ENCODE measurements at regions not wholly inside any gene's neighbourhood (a gene's known extent, or its start where the extent isn't known, plus 50 kb on each side); places are given as distances from the start of the nearest gene placed in this dataset.
A peak's percentile ranks its signal among the peaks of the same experiment; 100 is the strongest.

GRCh38 chr7:35969066-35969465 lies 168.2 kb downstream of the SEPTIN7 start:
- CTCF ChIA-PET: interaction anchor here (0.6 to 14.1 kb wide), 6 partner anchors 53 to 1255 kb away, joined by 3 to 185 read pairs (median 3); no protein-coding TSS in a partner anchor
- no peak overlapping the region for H3K9ac ChIP-seq
- no peak overlapping the region for H3K4me3 ChIP-seq (ENCODE audit: low read depth in 2 of 2, low read length in 1 of 2)
- no peaks in the 10 kb centered on the region for H4K20me1 ChIP-seq (ENCODE audit: insufficient read depth)
- H3K27ac ChIP-seq (ENCODE audit: low read depth in 2 of 2, low read length in 1 of 2): no peak overlapping the region
- no peaks in the 10 kb centered on the region for H3F3A ChIP-seq (replicated peaks; ENCODE audit: insufficient read depth)
- no peaks in the 10 kb centered on the region; the same call in 1 of the 2 replicates for H3K9me2 ChIP-seq
- POLR2A ChIA-PET: no interaction called here
- WGBS (ENCODE audit: low lambda C conversion rate): 91% methylated on average over 10 of the region's 10 CpGs
- H3K79me2 ChIP-seq (ENCODE audit: insufficient read depth): no peaks in the 10 kb centered on the region
- H3K36me3 ChIP-seq (replicated peaks in 1 of 2; ENCODE audit: control insufficient read depth in 1 of 2, insufficient read depth in 2 of 2, low read length in 1 of 2): no peaks in the 10 kb centered on the region
- H3K9me3 ChIP-seq: no peaks in the 10 kb centered on the region
- no peak overlapping the region for H3K4me2 ChIP-seq
- H3K4me1 ChIP-seq (ENCODE audit: control insufficient read depth in 1 of 2, insufficient read depth in 2 of 2, low read depth in 1 of 2, low read length in 1 of 2): peaks cover 0 to 15% of the 10 kb centered on the region in 2 experiments; a peak in 2 of 4 replicates
- TF ChIP-seq POLR2AphosphoS5 (IDR thresholded peaks at IDR 0.05; ENCODE audit: low read depth, low read length): no peak
- no peak for TF ChIP-seq SMC3 (IDR thresholded peaks at IDR 0.05; ENCODE audit: low read depth, low read length)
- no peak for TF ChIP-seq MXI1 (IDR thresholded peaks at IDR 0.05; ENCODE audit: low read depth, low read length)
- TF ChIP-seq RFX5 (IDR thresholded peaks at IDR 0.05; ENCODE audit: low read length): no peak
- no peak for TF ChIP-seq SIN3A (IDR thresholded peaks at IDR 0.05; ENCODE audit: borderline replicate concordance, low read depth, low read length)
- no peak for TF ChIP-seq EP300 (IDR thresholded peaks at IDR 0.05; ENCODE audit: borderline replicate concordance in 1 of 2, low read depth in 1 of 2, low read length in 1 of 2)
- TF ChIP-seq USF1 (IDR thresholded peaks at IDR 0.05; ENCODE audit: borderline replicate concordance, low read depth): no peak
- TF ChIP-seq GABPA (IDR thresholded peaks at IDR 0.05; ENCODE audit: low read depth): no peak
- no peak for TF ChIP-seq EZH2phosphoT487 (IDR thresholded peaks at IDR 0.05; ENCODE audit: borderline replicate concordance, low read depth)
- no peak for TF ChIP-seq FOSL2 (IDR thresholded peaks at IDR 0.05; ENCODE audit: borderline replicate concordance, low read depth)
- no peak for TF ChIP-seq RXRA (IDR thresholded peaks at IDR 0.05; ENCODE audit: borderline replicate concordance, low read depth)
- TF ChIP-seq TCF12 (IDR thresholded peaks at IDR 0.05): no peak
- no peak for TF ChIP-seq NRF1 (IDR thresholded peaks at IDR 0.05; ENCODE audit: low read depth, low read length)
- no peak for TF ChIP-seq FOXJ3 (CRISPR knock-in tag; IDR thresholded peaks at IDR 0.05)
- TF ChIP-seq, protein P1, sequence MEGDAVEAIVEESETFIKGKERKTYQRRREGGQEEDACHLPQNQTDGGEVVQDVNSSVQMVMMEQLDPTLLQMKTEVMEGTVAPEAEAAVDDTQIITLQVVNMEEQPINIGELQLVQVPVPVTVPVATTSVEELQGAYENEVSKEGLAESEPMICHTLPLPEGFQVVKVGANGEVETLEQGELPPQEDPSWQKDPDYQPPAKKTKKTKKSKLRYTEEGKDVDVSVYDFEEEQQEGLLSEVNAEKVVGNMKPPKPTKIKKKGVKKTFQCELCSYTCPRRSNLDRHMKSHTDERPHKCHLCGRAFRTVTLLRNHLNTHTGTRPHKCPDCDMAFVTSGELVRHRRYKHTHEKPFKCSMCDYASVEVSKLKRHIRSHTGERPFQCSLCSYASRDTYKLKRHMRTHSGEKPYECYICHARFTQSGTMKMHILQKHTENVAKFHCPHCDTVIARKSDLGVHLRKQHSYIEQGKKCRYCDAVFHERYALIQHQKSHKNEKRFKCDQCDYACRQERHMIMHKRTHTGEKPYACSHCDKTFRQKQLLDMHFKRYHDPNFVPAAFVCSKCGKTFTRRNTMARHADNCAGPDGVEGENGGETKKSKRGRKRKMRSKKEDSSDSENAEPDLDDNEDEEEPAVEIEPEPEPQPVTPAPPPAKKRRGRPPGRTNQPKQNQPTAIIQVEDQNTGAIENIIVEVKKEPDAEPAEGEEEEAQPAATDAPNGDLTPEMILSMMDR (IDR thresholded peaks at IDR 0.05): no peak
- no peak for TF ChIP-seq TEAD4 (IDR thresholded peaks at IDR 0.05; ENCODE audit: borderline replicate concordance, insufficient read depth)
- no peak for TF ChIP-seq MEF2A (IDR thresholded peaks at IDR 0.05; ENCODE audit: borderline replicate concordance, low read depth)
- TF ChIP-seq, protein P2, sequence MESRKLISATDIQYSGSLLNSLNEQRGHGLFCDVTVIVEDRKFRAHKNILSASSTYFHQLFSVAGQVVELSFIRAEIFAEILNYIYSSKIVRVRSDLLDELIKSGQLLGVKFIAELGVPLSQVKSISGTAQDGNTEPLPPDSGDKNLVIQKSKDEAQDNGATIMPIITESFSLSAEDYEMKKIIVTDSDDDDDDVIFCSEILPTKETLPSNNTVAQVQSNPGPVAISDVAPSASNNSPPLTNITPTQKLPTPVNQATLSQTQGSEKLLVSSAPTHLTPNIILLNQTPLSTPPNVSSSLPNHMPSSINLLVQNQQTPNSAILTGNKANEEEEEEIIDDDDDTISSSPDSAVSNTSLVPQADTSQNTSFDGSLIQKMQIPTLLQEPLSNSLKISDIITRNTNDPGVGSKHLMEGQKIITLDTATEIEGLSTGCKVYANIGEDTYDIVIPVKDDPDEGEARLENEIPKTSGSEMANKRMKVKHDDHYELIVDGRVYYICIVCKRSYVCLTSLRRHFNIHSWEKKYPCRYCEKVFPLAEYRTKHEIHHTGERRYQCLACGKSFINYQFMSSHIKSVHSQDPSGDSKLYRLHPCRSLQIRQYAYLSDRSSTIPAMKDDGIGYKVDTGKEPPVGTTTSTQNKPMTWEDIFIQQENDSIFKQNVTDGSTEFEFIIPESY (IDR thresholded peaks at IDR 0.05; ENCODE audit: borderline replicate concordance, low read depth): no peak
- no peak overlapping the region; the same call in 1 of the 2 replicates for H2AFZ ChIP-seq (ENCODE audit: low read depth)
- no peaks in the 10 kb centered on the region for H3K27me3 ChIP-seq (ENCODE audit: insufficient read depth)
- peak; percentile 23 for DNase-seq

Measured in SK-N-SH (cell line).